ENCODE measurements at regions not wholly inside any gene's neighbourhood (a gene's known extent, or its start where the extent isn't known, plus 50 kb on each side); places are given as distances from the start of the nearest gene placed in this dataset.

DNA sequence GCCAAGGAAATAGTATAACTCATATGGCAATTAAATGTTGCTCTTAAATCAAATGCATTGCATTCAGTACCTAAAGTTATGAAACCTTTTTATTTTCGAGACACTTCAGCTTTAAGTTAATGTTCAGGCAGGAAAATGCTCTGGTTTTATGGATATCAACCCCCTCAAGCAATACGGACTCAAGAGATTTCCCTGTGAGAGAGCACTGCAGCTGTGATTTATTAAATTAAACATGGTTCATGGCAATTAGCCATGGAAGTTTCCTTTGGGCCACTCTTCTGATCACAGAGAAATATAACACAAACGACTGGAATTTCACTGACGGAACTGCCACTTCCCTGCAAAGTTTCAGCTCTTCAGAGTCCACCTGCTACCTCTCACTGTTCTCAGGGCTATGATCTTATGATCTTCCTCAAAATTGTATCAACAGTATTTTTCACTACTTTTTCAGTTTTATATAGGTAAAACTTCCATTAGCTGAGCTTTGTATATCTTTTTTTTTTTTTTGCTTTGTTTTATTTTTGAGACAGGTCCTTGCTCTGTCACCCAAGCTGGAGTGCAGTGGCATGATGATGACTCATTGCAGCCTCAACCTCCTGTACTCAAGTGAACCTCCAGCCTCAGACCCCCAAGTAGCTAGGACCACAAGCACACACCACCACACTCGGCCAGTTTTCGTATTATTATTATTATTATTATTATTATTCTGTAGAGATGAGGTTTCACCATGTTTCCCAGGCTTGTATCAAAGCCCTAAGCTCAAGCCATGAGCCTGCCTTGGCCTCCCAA lies 923.1 kb upstream of the TMPRSS15 start:
- no peak for DNase-seq (ENCODE audit: low read depth in 4 of 4, low spot score in 1 of 4)

DNA sequence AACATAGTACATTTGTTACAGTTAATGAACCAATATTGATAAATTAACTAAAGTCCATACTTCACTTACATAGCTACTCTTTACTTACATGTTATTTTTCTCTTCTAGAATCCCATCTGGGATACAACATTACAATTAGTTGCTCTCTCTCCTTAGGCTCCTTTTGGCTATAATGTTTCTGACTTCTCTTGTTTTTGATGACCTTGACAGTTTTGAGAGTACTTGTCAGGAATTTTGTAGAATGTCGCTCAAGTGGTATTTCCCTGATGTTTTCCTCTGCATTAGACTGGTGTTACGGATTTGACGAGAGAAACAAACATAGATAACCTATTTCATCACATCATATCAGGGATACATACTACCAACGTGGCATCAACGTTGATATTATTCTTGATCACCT lies 925.4 kb upstream of the TMPRSS15 start:
- no peak for DNase-seq (ENCODE audit: low read depth in 4 of 4, low spot score in 1 of 4)

DNA sequence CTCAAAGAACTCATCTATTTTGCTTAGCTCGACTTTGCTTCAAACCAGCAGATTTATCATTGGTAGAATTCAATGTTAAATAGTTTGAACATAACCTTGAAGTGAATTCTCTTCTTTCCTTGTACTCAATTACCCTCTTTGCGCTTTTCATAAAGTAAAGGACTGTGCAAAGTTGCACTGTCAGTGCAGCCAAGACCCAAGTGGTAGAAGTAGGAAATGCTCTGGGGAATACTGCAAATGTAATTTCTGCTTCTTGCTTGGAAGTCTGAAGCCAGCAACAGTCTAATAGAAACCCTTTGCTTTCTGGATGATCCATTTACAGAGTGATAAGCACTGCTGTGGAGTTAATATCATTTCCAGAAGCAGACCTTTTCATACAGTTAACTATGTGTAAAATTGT lies 936.7 kb upstream of the TMPRSS15 start:
- DNase-seq (ENCODE audit: low read depth in 4 of 4, low spot score in 1 of 4): no peak

DNA sequence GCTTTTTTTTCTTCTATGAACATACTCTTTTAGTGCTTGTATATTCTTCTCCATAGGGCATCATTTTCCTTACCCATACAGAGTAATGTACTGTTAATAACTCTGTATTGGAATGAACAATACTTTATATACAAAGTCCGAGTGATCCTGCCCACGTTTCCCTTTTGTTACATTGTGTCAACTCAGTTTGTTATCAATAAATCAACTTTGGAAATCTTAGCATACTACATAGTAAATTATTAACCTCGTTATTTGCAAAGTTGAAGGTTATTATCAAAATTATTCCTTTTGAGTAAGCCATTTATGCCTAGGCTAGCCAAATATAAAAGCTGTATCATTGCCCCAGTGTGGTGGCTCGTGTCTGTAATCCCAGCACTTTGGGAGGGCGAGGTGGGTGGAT lies 937.4 kb upstream of the TMPRSS15 start:
- DNase-seq (ENCODE audit: low read depth in 4 of 4, low spot score in 1 of 4): no peak

DNA sequence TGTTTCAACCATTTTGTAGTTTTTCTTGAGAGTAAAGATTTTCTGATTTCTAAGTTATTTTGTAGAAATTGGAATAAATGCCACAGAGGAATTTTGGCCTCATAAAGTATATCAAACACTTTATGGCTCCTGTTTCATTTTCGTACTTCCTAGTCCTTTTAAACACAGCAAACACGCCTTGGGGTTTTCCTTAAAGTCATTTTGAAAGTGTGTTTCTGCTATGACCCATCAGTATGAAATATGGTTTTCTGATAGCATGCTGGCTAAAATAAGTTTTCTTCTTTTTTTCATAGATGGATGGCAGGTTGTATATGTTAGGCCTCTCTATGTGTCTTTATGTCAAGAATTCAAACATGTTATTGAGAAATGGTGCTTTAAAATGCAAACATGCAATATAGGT lies 940.1 kb upstream of the TMPRSS15 start:
- no peak for DNase-seq (ENCODE audit: low read depth in 4 of 4, low spot score in 1 of 4)

DNA sequence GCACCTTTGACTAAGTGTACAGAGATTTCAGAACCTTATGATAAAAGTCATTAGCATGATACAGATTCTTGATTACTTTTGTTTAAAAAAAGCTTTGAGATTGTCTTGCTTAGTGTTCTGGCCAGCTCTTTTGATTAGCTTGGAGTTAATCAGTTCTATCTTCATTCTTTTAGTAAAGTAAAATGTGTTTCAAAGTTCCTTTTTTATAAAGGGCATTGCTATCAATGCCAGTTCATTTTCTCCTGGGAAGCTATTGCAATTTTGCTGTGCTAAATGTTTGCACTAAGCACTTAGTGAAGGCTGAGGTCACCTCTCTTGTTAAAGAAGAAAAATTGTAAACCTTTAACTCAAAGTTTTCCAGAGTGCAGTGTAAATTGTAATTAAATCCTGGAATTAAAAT lies 946.7 kb upstream of the TMPRSS15 start:
- no peak for DNase-seq (ENCODE audit: low read depth in 4 of 4, low spot score in 1 of 4)

DNA sequence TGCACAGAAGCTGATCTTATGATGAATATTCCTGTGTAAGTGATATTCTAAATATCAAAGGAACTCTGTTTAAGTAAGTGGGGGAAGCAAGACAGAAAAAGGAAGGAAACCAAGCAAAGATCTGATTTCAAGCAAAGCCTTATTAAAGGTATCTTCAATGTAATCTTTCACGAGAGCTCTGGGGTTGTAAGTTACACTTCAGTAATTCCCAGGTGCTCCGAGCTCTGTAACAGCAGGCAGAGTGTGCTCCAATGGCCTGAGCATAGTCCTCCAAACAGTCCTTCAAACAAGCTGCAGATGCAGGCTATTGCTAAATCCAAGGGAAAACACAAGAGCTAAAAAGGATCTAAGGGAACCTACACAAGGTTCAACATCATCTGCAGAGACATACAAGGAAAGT lies 949.7 kb upstream of the TMPRSS15 start:
- no peak for DNase-seq (ENCODE audit: low read depth in 4 of 4, low spot score in 1 of 4)

DNA sequence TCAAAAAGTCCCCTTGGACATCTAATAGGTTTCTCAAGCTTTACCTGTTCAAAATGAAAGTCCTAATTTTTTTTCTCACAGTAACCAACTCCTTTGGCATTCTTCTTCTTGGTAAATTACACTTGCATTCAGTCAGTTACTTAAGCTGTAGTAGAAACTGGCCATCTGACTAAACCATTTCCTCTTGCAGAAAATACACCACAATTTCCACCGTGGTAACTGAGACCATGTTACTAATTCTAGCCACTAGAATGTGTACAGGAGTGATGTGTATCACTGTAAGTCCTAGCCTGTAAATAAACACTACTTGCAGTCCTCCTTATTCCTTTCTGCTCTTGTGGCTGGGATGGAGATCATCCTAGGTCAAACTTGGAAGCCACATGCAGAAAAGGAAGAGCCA lies 965.4 kb upstream of the TMPRSS15 start:
- no peak for DNase-seq (ENCODE audit: low read depth in 4 of 4, low spot score in 1 of 4)

DNA sequence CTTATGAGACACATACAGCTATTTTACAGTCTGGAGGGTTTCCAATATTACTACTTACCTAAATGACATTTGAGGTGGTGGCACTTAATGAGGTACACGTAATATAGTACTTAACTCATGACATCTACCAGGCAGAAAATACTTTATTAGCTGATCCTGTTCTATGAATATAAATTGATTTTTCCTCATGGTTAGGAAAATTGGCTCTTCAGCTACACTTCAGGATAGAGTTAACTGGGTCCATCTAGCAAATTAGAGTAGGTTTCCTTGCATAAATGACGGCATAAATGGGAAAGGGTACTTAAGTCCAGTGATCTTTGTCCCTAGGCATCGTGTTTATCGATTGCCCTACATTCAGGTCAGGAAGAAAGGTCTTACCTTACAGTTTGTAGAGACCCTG lies 988.8 kb upstream of the TMPRSS15 start:
- DNase-seq (ENCODE audit: low read depth in 4 of 4, low spot score in 1 of 4): no peak

DNA sequence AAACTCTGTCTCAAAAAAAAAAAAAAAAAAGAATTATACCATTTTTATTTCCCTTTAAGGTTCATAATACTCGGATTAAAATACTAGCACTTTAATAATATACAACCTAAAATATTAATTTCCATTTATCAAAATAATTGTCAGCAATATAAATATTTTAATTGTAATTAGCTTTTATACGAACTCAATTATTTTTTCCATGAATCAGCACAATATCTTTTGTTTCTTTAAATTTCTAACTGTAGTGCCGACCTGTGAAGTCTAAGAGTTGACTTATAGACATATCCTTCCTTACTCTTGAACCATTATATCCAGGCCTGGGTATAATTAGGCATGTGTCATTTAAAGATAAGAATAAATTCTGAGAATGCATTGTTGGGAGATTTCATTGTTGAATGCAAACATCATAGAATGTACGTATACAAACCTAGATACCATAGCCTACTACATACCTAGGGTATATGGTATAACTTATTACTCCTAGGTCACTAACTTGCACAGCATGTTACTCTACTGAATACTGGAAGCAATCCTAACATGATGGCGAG lies 996.7 kb upstream of the TMPRSS15 start:
- DNase-seq (ENCODE audit: low read depth in 4 of 4, low spot score in 1 of 4): no peak

DNA sequence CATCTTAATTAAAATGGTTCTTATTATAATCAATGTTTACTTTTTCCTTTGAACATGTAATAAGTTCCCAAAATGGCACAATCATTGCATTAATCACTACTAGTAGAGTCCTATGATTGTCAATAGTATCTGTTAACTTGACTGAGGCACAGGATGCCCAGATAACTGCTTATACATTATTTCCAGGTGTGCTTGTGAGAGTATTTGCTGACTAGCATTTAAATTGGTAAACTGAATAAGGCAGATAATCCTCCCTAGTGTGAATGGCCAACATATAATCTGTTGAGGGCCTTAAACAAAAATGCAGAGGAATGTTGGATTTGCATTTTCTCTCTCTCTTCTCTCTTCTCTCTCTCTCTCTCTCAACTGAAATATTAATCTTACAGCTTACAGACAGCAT lies 999.3 kb upstream of the TMPRSS15 start:
- no peak for DNase-seq (ENCODE audit: low read depth in 4 of 4, low spot score in 1 of 4)

DNA sequence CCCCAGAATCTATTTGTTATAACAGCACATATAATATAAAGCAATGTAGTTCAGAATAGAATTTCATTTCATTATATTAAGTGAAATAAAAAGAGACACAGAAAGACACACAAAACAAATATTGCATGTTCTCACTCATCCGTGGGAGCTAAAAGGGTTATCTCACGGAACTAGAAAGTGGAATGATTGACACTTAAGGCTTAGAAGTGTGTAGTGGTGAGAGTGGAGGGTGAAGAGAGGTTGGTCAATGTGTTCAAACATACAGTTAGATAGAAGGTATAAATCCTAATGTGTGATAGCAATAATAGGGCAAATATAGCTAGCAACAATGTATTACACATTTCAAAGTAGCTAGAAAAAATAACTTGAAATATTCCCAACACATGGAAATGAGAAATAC lies 1001.7 kb upstream of the TMPRSS15 start:
- no peak for DNase-seq (ENCODE audit: low read depth in 4 of 4, low spot score in 1 of 4)

DNA sequence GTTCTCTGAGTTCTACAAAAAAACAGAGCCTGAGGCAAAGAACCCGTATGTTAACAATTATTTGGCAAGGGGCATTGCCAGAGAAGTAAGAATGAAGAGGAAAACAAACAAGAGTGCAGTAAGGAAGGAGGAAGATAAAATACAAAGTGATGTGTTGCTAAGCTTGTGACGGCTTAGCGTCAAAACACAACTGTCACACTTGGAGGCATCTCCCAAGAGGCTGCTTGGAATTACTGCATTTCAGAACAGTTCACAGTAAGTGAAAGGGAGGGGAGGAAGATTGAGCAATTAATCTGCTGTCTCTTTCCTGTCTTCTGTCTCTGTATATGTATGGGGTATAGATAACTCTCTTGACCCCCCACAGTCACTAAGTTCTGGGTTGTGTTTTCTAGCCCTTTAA lies 1017.0 kb upstream of the TMPRSS15 start:
- no peak for DNase-seq (ENCODE audit: low read depth in 4 of 4, low spot score in 1 of 4)

DNA sequence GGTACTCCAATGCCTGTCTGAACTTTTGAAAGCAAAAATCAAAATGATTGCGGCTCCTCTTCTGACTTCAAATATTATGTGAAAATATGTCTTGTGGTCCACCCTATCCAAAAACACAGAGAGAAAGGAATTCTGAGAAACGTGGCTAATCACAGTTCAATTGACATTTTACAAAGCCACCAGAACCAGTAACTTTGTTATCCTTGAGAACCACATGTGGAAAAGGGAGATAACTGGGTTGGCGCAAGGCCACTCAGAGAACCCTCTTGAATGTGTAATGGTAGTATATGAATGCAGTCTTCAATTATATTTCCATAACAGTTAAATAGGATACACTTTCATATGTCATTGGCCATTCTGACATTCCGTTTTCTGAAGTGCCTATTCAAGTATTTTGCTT lies 1030.0 kb upstream of the TMPRSS15 start:
- no peak for DNase-seq (ENCODE audit: low read depth in 4 of 4, low spot score in 1 of 4)

DNA sequence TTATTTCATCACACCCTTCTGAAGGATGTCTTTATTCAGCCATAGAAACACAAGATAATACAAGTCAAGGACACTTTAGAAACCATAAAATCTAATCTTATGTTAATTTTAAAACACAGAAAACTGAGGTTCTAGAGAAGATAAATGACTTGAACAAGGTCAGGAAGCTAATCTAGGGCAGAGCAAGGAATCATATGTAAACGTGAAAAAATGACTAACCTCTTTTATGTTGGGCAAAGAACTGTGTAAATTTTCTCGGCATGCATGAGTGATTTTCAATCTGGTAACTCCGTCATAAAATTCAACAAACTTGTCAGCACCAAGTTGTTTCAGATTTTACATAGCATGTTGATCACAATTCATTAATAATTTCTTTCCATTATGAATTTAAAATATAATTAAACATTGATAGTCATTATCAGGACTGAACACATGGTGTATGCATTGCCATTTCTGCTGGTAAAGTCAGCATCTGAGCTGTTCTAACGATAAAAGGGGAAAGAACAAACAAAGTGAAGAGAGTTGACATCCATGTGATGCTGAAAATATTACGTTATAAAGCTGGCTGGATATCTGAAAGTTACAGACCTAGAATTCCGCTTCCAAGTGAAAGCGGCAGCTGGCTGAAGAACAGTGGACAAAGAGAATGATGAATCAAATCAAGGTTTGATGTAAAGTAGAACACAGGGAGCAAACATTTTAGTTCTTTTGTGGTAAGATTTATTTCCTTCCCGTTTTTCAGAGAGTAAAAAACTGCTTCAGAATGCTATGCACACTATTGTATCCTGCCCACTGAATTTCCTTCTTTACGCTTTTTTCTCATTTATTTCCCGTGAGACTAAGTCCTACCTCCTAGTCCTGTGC lies 1037.4 kb upstream of the TMPRSS15 start:
- no peak for DNase-seq (ENCODE audit: low read depth in 4 of 4, low spot score in 1 of 4)

DNA sequence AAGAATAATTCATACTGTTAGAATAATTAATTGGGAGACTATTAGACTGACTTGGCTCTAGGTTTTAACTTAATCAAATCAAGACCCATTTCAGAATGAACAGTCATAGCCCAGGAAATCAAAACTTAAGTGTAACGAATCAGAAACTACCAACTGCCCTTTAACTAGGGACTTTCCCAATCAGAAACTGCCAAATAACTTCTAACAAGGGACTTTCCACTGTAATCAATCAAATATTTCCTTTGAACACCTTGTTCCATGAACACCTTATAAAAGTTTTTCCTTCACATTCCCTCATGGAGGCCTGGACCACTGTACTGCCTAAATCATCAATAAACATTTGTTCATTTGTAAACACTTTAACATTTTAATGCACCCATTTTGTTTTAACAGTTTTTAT lies 1054.7 kb upstream of the TMPRSS15 start:
- DNase-seq (ENCODE audit: low read depth in 4 of 4, low spot score in 1 of 4): no peak

DNA sequence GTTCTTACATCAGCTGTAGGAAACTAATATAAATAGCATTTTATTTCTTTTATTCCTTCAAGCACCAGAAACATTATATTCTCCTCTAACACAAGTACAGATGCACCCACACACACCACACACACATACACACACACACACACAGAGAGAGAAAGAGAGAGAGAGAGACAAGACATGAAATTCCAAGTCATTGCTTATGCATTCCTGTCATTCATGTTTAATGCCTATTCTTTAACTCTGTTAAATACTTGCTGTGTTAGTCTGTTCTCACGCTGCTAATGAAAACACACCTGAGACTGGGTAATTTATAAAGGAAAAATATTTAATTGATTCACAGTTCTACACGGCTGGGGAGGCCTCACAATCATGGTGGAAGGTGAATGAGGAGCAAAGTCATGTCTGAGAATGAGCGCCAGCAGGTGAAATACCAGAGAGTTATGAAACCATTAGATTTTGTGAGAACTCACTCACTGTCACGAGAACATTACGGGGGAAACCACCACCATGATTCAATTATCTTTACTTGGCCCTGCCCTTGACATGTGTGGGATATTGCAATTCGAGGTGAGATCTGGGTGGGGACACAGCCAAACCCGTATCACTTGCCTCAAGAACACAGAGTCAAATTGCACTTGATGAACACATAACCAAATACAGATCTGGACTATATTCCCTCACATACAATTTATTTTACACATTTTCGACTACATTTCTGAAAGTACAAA lies 1058.1 kb upstream of the TMPRSS15 start:
- DNase-seq (ENCODE audit: low read depth in 4 of 4, low spot score in 1 of 4): no peak

DNA sequence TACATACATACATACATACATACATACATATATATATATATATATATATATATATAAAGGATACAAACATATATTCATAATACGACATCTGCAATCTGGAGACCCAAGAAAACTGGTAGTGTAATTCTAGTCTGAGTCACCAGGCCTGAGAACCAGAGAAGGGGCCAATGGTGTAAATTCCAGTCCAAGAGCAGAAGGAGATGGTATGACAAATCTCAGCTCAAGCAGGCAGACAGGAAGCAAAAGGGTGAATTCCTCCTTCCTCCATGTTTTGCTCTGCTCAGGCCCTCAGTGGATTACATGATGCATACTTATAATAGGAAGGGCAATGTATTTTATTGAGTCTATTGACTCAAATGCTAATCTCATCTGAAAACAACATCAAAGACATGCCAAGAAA lies 1060.4 kb upstream of the TMPRSS15 start:
- DNase-seq (ENCODE audit: low read depth in 4 of 4, low spot score in 1 of 4): no peak

DNA sequence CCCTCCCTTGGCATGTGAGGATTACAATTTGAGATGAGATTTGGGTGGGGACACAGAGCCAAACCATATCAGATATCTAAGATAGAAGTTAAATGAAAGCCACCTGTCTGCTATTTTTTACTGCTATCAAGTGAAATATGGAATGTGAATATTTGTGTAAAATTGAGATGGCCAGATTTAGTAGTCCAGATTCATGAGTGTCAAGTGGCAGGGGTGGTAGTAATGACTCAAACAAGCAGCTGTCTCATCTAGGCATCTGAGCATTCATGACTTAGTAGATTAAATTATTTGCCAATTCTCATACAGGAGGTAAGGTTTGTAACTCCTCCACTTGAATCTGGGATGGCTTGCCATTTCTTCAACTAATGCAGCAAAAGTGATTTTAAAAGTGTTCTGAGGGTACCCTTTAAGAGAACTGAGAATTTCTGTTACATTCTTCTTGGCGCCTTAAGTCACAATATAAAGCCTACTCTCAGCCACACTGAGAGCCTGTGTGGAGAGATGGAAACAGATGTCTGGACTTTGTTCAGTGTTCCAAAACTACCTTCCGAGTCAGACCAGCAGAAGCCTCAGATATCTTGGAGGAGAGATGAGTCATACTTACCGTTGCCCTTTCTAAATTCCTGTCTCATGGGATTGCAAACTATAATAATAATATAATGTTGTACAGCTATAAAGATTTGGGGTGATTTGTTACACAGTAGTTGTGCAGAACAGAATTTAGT lies 1065.6 kb upstream of the TMPRSS15 start:
- DNase-seq (ENCODE audit: low read depth in 4 of 4, low spot score in 1 of 4): no peak

DNA sequence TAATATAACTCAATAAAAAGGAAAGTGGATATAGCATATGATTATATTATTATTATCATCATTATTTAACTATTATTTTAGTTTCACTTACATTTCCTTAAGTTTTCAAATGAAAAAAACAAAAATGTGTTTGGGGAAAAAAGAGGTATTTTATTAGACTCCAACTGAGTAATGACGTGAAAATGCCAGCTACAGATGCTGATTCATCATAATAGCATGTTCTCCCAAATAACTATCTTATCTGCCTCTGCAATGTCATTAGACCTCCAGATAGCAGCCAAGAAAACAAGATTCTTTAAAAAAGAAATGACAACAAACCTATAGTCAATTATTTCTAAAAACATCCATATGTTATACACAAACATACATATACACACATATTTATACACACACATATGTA lies 1071.9 kb upstream of the TMPRSS15 start:
- no peak for DNase-seq (ENCODE audit: low read depth in 4 of 4, low spot score in 1 of 4)

DNA sequence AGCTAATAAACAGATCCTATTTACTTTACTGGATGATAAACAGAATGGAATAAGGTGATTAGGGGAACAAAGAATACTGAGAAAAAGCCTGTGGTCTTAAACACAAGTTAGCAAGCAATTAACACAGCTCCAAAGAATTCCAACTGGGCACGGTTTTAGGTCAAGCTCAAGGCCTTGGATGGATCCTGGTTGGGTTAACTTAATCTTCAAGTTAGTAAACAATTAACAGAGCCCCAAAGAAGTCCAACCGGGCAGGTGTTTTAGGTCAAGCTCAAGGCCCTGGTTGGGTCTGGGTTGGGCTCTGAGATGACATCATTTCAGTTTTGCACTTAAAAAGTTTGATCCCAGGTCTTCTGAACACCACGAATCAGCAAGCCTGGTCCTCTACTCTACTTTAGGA lies 1086.3 kb upstream of the TMPRSS15 start:
- DNase-seq (ENCODE audit: low read depth in 4 of 4, low spot score in 1 of 4): no peak

Measured in stimulated activated CD4-positive, alpha-beta T cell treated with anti-CD3 and anti-CD28 coated beads, Interleukin-1b, Interleukin-23, amount 100 ng/mL, for 24 hours (primary cell).